Activated CD4-positive, CD25-positive, alpha-beta regulatory T cell treated with anti-CD3 and anti-CD28 coated beads, Interleukin-2, amount 50 U/mL, for 72 hours (primary cell): ENCODE measurements at regions not wholly inside any gene's neighbourhood (a gene's known extent, or its start where the extent isn't known, plus 50 kb on each side); places are given as distances from the start of the nearest gene placed in this dataset.

Source experiments
- DNase-seq: peaks from one replicate; pipeline ENCODE4 v3.0.0; 2021

GRCh38 chr11:112470355-112470754, 209.7 kb upstream of the PLET1 start:
- DNase-seq, result no peak

- DNase-seq, result no peak
Observed at GRCh38 chr11:112471731-112472130, 211.1 kb upstream of the PLET1 start.

GRCh38 chr11:112477152-112477551, 216.5 kb upstream of the PLET1 start:
- no peak for DNase-seq

GRCh38 chr11:112477581-112478317, 217.1 kb upstream of the PLET1 start:
- DNase-seq, result no peak

- DNase-seq, result no peak
Observed at GRCh38 chr11:112478806-112479205, 218.1 kb upstream of the PLET1 start.

GRCh38 chr11:112481431-112481830, 220.8 kb upstream of the PLET1 start:
- no peak for DNase-seq

GRCh38 chr11:112481893-112482292, 221.2 kb upstream of the PLET1 start:
- no peak for DNase-seq

- DNase-seq, result no peak
Observed at GRCh38 chr11:112485280-112485679, 224.6 kb upstream of the PLET1 start.

- DNase-seq, result no peak
Observed at GRCh38 chr11:112497826-112498225, 237.2 kb upstream of the PLET1 start.

- no peak for DNase-seq
Observed at GRCh38 chr11:112498701-112499100, 238.0 kb upstream of the PLET1 start.

- DNase-seq, result no peak
Observed at GRCh38 chr11:112499153-112499880, 238.7 kb upstream of the PLET1 start.

GRCh38 chr11:112499881-112500204, 239.2 kb upstream of the PLET1 start:
- DNase-seq, result no peak

- DNase-seq, result no peak
Observed at GRCh38 chr11:112503410-112503809, 242.8 kb upstream of the PLET1 start.

GRCh38 chr11:112504056-112504455, 243.4 kb upstream of the PLET1 start:
- no peak for DNase-seq

- no peak for DNase-seq
Observed at GRCh38 chr11:112506852-112507251, 246.2 kb upstream of the PLET1 start.

GRCh38 chr11:112507281-112507680, 246.6 kb upstream of the PLET1 start:
- no peak for DNase-seq

- DNase-seq, result no peak
Observed at GRCh38 chr11:112508750-112509149, 248.1 kb upstream of the PLET1 start.

- no peak for DNase-seq
Observed at GRCh38 chr11:112509300-112509699, 248.6 kb upstream of the PLET1 start.

- DNase-seq, result no peak
Observed at GRCh38 chr11:112511271-112511670, 250.6 kb upstream of the PLET1 start.

- no peak for DNase-seq
Observed at GRCh38 chr11:112511911-112512310, 251.3 kb upstream of the PLET1 start.

GRCh38 chr11:112513417-112513816, 252.8 kb upstream of the PLET1 start:
- no peak for DNase-seq

GRCh38 chr11:112514011-112514740, 253.5 kb upstream of the PLET1 start:
- DNase-seq, result no peak

- DNase-seq, result no peak
Observed at GRCh38 chr11:112516261-112516660, 255.6 kb upstream of the PLET1 start.

- DNase-seq, result no peak
Observed at GRCh38 chr11:112516755-112517154, 256.1 kb upstream of the PLET1 start.
